Colonic mucosa (tissue), 4 donors: ENCODE measurements at regions not wholly inside any gene's neighbourhood (a gene's known extent, or its start where the extent isn't known, plus 50 kb on each side); places are given as distances from the start of the nearest gene placed in this dataset.

Experiments used
- DNase-seq: peaks from one replicate; pipeline ENCODE4 v3.0.0-alpha.2; 2020
- H3K27ac ChIP-seq: fragments of 200-600 bp; one replicate; pipeline ENCODE4 v1.8.0; 2021
- H3K27me3 ChIP-seq: fragments of 200-600 bp; one replicate; pipeline ENCODE4 v1.8.0; 2021
- H3K36me3 ChIP-seq: fragments of 200-600 bp; one replicate; pipeline ENCODE4 v1.8.0; 2021
- H3K4me1 ChIP-seq: fragments of 200-600 bp; one replicate; pipeline ENCODE4 v1.8.0; 2021; ENCODE audit warnings: mild to moderate bottlenecking
- H3K4me3 ChIP-seq: fragments of 200-600 bp; one replicate; pipeline ENCODE4 v1.8.0; 2021
- H3K9ac ChIP-seq, 2 donors: one replicate each; pipeline ENCODE4 v1.7.0; 2013; ENCODE audit warnings: control low read depth in 2 of 2, low read depth in 2 of 2, low read length in 2 of 2
- H3K9me3 ChIP-seq: fragments of 200-600 bp; one replicate; pipeline ENCODE4 v1.8.0; 2021
- intact Hi-C: fragments of 100-400 bp; cut with DNase I; formaldehyde crosslinking; loops from one replicate; pipeline ENCODE4 v1.14.1; 2022
- TF ChIP-seq, protein P1 (sequence below): fragments of 200-600 bp; IDR thresholded peaks from one replicate; pipeline ENCODE4 v1.8.0; 2022; ENCODE audit warnings: antibody characterized with exemption, mild to moderate bottlenecking
- donor health status: healthy.
- donor health status: DM: no; HTN: no; CAD: no.
- donor health status: DM: no; HTN: no; CAD: no.

DNA sequence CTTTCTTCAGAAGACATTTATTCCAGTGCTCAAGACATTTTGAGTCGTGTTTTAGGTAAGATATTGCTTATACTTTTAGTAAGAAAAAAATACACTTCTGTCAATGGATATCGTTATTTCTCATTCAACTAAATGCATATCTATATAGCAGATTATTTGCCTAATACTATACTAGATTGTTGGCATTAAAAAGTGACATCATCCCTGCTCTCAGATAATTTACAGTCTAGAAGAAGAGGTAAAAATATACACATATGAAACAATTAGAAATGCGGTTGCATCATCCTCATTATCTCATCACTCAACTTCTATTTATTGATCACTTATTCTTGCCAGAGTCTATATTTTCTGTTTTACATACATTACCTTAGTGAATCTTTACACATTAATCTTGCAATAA is 367.7 kb downstream of the ADGRL2 start:
- TF ChIP-seq, protein P1, sequence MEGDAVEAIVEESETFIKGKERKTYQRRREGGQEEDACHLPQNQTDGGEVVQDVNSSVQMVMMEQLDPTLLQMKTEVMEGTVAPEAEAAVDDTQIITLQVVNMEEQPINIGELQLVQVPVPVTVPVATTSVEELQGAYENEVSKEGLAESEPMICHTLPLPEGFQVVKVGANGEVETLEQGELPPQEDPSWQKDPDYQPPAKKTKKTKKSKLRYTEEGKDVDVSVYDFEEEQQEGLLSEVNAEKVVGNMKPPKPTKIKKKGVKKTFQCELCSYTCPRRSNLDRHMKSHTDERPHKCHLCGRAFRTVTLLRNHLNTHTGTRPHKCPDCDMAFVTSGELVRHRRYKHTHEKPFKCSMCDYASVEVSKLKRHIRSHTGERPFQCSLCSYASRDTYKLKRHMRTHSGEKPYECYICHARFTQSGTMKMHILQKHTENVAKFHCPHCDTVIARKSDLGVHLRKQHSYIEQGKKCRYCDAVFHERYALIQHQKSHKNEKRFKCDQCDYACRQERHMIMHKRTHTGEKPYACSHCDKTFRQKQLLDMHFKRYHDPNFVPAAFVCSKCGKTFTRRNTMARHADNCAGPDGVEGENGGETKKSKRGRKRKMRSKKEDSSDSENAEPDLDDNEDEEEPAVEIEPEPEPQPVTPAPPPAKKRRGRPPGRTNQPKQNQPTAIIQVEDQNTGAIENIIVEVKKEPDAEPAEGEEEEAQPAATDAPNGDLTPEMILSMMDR: no peak
- Histone ChIP-seq H3K4me1 (no peaks in the 10 kb centered on the region), H3K4me3 (no peak overlapping the region), H3K27ac (no peak overlapping the region), H3K9me3 (no peaks in the 10 kb centered on the region), H3K27me3 (no peaks in the 10 kb centered on the region), H3K36me3 (no peaks in the 10 kb centered on the region), H3K9ac (no peak overlapping the region)
- intact Hi-C loops: no loop called here
- DNase-seq: no peak

DNA sequence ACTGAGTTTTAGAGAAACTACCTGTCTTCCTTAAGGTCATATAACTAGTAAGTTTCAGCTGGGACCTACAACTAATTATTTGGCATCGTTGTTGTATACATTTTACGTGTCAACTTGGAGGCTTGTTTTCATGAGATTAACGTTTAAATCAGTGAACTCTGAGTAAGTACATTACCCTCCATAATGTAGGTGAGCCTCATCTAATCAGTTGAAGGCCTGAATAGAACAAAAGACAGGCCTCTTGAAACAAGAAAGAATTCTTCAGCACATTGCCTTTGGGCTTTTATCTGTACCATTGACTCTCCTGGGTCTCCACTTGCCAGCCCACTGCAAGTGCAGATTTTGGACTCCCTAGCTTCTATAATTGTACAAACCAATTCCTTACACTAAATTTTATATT is 364.6 kb downstream of the ADGRL2 start:
- Histone ChIP-seq H3K9me3 (no peaks in the 10 kb centered on the region), H3K4me1 (no peaks in the 10 kb centered on the region), H3K36me3 (no peaks in the 10 kb centered on the region), H3K27me3 (no peaks in the 10 kb centered on the region), H3K9ac (no peak overlapping the region), H3K4me3 (no peak overlapping the region), H3K27ac (no peak overlapping the region)
- DNase-seq: no peak
- TF ChIP-seq, protein P1: no peak
- intact Hi-C loops: no loop called here

DNA sequence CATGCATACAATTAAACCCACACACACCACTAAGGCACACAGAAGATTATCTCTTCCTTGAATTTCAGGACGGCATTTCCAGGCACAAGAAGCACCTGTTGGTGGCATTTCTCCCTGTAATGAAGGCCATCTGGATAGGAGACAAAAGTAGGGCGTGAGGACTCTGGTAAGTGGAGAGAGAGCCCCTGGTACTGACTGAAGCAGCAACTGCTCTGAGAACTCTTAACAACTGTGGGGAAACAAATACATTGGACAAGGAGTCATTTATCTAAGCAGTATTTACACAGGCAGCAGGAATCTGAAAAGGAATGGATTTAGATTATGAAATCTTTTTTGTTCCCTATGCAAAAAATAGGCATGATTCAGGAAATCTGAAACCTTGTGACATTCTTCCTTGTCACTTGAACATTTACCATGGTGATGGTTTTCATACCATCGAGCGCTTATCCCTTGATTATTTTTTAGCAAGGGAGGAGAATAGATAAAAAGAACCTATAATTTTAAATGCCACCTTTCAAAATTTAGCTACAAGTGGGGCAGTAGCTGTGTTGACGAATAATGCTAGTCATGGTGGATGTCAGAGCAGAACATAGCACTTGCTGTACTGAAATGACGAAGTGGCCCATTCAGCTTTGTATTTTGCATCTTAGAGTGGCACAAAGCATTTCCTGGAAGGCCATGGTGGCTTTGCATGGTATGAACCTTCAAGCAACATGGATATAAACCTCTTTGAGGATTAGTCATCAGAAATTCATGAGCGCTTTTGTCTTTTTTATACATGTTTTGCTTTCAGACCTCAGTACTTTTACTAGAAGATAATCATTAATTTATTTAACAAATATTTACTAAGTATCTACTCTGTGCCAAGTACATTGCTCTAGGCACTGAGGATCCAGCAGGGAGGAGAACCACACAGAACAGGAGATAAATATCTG is 362.0 kb downstream of the ADGRL2 start:
- no peaks in the 10 kb centered on the region for H3K4me1 ChIP-seq
- no peak overlapping the region for H3K4me3 ChIP-seq
- no peak for DNase-seq
- no peaks in the 10 kb centered on the region for H3K9me3 ChIP-seq
- TF ChIP-seq, protein P1: no peak
- H3K27me3 ChIP-seq: no peaks in the 10 kb centered on the region
- H3K36me3 ChIP-seq: no peaks in the 10 kb centered on the region
- H3K9ac ChIP-seq: no peak overlapping the region
- no peak overlapping the region for H3K27ac ChIP-seq
- intact Hi-C loops: no loop called here

DNA sequence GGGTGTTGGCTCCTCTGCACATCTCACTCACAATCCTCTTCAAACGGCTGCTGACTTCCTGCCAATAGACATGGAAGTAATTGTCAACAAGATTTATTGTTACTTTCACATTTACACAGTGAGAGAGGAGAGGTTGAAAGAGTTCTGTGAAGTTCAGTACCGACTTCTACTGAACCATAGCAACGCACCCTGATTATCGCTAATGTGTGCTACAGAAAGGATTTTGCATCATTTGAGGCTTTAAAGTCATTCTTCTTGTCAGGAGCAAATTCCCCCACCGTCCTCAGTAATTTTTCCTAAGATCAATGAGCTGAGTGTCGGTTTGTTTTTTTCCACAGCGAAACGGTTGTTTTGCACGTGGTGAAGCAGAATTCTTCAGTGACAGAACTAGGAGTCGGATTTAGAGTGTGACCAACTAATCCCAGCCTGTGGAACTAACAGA is 361.0 kb downstream of the ADGRL2 start:
- TF ChIP-seq, protein P1: no peak
- Histone ChIP-seq H3K36me3 (no peaks in the 10 kb centered on the region), H3K9ac (no peak overlapping the region), H3K27ac (no peak overlapping the region), H3K4me1 (no peaks in the 10 kb centered on the region), H3K27me3 (no peaks in the 10 kb centered on the region), H3K4me3 (no peak overlapping the region), H3K9me3 (no peaks in the 10 kb centered on the region)
- DNase-seq: peak; percentile 37
- intact Hi-C loops: no loop called here

DNA sequence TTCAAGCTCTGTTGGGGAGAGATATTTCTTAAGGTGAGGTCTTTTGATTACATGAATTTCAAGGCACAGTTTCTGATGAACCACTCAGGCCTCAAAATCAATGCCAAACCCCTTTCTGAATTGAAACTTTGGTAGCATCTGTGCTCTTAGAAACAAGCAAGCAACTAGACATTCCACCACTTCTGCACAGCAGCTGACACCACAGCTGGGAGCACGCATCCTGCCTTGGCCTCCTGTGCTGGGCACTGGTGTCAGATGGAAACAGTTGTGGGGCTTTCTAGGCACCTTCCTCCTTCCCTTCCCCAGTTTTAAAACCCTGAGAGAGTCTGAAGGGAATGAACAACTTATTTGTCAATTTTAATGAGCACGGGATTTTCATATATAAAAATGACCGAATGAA is 360.2 kb downstream of the ADGRL2 start:
- no peaks in the 10 kb centered on the region for H3K9me3 ChIP-seq

More for the DNA sequence above, 360.2 kb downstream of the ADGRL2 start:
- DNase-seq: no peak
- Histone ChIP-seq H3K36me3 (no peaks in the 10 kb centered on the region), H3K9ac (no peak overlapping the region), H3K4me1 (no peaks in the 10 kb centered on the region), H3K27me3 (no peaks in the 10 kb centered on the region), H3K27ac (no peak overlapping the region), H3K4me3 (no peak overlapping the region)
- TF ChIP-seq, protein P1: no peak
- intact Hi-C loops: no loop called here
